ENCODE measurements at regions not wholly inside any gene's neighbourhood (a gene's known extent, or its start where the extent isn't known, plus 50 kb on each side); places are given as distances from the start of the nearest gene placed in this dataset.

- H4K20me1 ChIP-seq (replicated peaks; ENCODE audit: control insufficient read depth, extremely low read depth, insufficient read depth, low read length) = no peaks in the 10 kb centered on the region
- ChIA-PET CTCF (no interaction called here), POLR2A (no interaction called here)
- H3K4me1 ChIP-seq (ENCODE audit: control insufficient read depth, extremely low read depth, insufficient read depth, low read length) = no peaks in the 10 kb centered on the region
- no peaks in the 10 kb centered on the region for H3K27me3 ChIP-seq (ENCODE audit: control insufficient read depth in 2 of 2, insufficient read depth in 2 of 2, low read length in 2 of 2)
- FAIRE-seq = no peak
- no TSS peak for BruUV-seq (replicated peaks)
- H3K9me1 ChIP-seq (replicated peaks; ENCODE audit: control insufficient read depth, extremely low read depth, insufficient read depth, low read length) = no peaks in the 10 kb centered on the region
- H3K4me3 ChIP-seq (replicated peaks in 1 of 3; ENCODE audit: insufficient read depth in 1 of 3, low read depth in 1 of 3, low read length in 3 of 3) = no peak overlapping the region
- no peaks in the 10 kb centered on the region for H3K9me3 ChIP-seq (replicated peaks; ENCODE audit: control insufficient read depth, insufficient read depth, low read length)
- dilution Hi-C loops (cut with MboI; ENCODE audit: extremely low pct_ligation_motif_present, low sequenced_read_pairs) = no loop called here
- no peak overlapping the region for H3K9ac ChIP-seq (replicated peaks; ENCODE audit: extremely low read depth, insufficient read depth, low read length)
- H3K36me3 ChIP-seq (ENCODE audit: control insufficient read depth in 2 of 2, extremely low read depth in 1 of 2, insufficient read depth in 2 of 2, low read length in 2 of 2) = no peaks in the 10 kb centered on the region
- DNase-seq (ENCODE audit: low read depth, low spot score) = peak; percentile 10
- H3K79me2 ChIP-seq (ENCODE audit: control insufficient read depth, insufficient read depth, low read length) = no peaks in the 10 kb centered on the region
- no peak overlapping the region for H3K27ac ChIP-seq (ENCODE audit: insufficient read depth, low read depth, low read length)
- TF ChIP-seq GATA2 (IDR thresholded peaks at IDR 0.05; ENCODE audit: insufficient read depth, insufficient read length, low read depth, low read length) = no peak
- no peak for TF ChIP-seq EZH2 (IDR thresholded peaks at IDR 0.05; ENCODE audit: borderline replicate concordance, low read depth, low read length, severe bottlenecking)
- H2AFZ ChIP-seq (ENCODE audit: low read depth, low read length) = no peak overlapping the region
- H3K4me2 ChIP-seq (ENCODE audit: insufficient read depth, low read length) = no peak overlapping the region
- intact Hi-C loops (cut with micrococcal nuclease) = no loop called here
Measured at GRCh38 chr12:18798535-18799361, 60.8 kb downstream of the CAPZA3 start.

- Histone ChIP-seq H3K4me1 (ENCODE audit: control insufficient read depth, extremely low read depth, insufficient read depth, low read length) (no peaks in the 10 kb centered on the region), H3K9me1 (replicated peaks; ENCODE audit: control insufficient read depth, extremely low read depth, insufficient read depth, low read length) (no peaks in the 10 kb centered on the region), H3K9me3 (replicated peaks; ENCODE audit: control insufficient read depth, insufficient read depth, low read length) (no peaks in the 10 kb centered on the region), H4K20me1 (replicated peaks; ENCODE audit: control insufficient read depth, extremely low read depth, insufficient read depth, low read length) (no peaks in the 10 kb centered on the region), H3K9ac (replicated peaks; ENCODE audit: extremely low read depth, insufficient read depth, low read length) (no peak overlapping the region), H3K4me3 (replicated peaks in 1 of 3; ENCODE audit: insufficient read depth in 1 of 3, low read depth in 1 of 3, low read length in 3 of 3) (no peak overlapping the region), H3K4me2 (ENCODE audit: insufficient read depth, low read length) (no peak overlapping the region), H2AFZ (ENCODE audit: low read depth, low read length) (no peak overlapping the region), H3K27me3 (ENCODE audit: control insufficient read depth in 2 of 2, insufficient read depth in 2 of 2, low read length in 2 of 2) (no peaks in the 10 kb centered on the region), H3K36me3 (ENCODE audit: control insufficient read depth in 2 of 2, extremely low read depth in 1 of 2, insufficient read depth in 2 of 2, low read length in 2 of 2) (no peaks in the 10 kb centered on the region), H3K27ac (ENCODE audit: insufficient read depth, low read depth, low read length) (no peak overlapping the region), H3K79me2 (ENCODE audit: control insufficient read depth, insufficient read depth, low read length) (no peaks in the 10 kb centered on the region)
- dilution Hi-C loops (cut with MboI; ENCODE audit: extremely low pct_ligation_motif_present, low sequenced_read_pairs) (no loop called here), intact Hi-C loops (cut with micrococcal nuclease) (no loop called here)
- FAIRE-seq = no peak
- POLR2A ChIA-PET = no interaction called here
- BruUV-seq (replicated peaks) = no TSS peak
- peak; percentile 13 for DNase-seq (ENCODE audit: low read depth, low spot score)
- TF ChIP-seq EZH2 (IDR thresholded peaks at IDR 0.05; ENCODE audit: borderline replicate concordance, low read depth, low read length, severe bottlenecking) (no peak), GATA2 (IDR thresholded peaks at IDR 0.05; ENCODE audit: insufficient read depth, insufficient read length, low read depth, low read length) (no peak), CTCF (IDR thresholded peaks at IDR 0.05; ENCODE audit: extremely low read depth in 1 of 2, insufficient read depth in 1 of 2, low read depth in 1 of 2, low read length in 2 of 2) (no peak), MAX (IDR thresholded peaks at IDR 0.05; ENCODE audit: insufficient read depth, insufficient read length) (no peak), POLR2AphosphoS5 (IDR thresholded peaks at IDR 0.05; ENCODE audit: insufficient read depth, low read depth, low read length) (no peak), FOS (IDR thresholded peaks at IDR 0.05; ENCODE audit: borderline replicate concordance, insufficient read depth, low read length) (no peak), MYC (IDR thresholded peaks at IDR 0.05; ENCODE audit: low read depth, low read length) (no peak), POLR2A (IDR thresholded peaks at IDR 0.05; ENCODE audit: low read depth, low read length) (no peak), JUN (IDR thresholded peaks at IDR 0.05; ENCODE audit: borderline replicate concordance, insufficient read depth, insufficient read length, low read depth) (no peak)
- CTCF ChIA-PET = no interaction called here
Measured at GRCh38 chr12:18799561-18799960, 61.6 kb downstream of the CAPZA3 start.
